Liver (tissue), 8 donors: ENCODE measurements at regions not wholly inside any gene's neighbourhood (a gene's known extent, or its start where the extent isn't known, plus 50 kb on each side); places are given as distances from the start of the nearest gene placed in this dataset.

ENCODE experiments used
- DNase-seq: peaks from one replicate; pipeline ENCODE4 v3.0.0-alpha.2; 2017; ENCODE audit warnings: low spot score
- H3K27ac ChIP-seq, 2 donors: one replicate each; pipeline ENCODE4 v1.7.0; 2013; ENCODE audit warnings: inconsistent platforms in 2 of 2, low read length in 2 of 2, control low read depth in 1 of 2, low read depth in 1 of 2, mild to moderate bottlenecking in 1 of 2
- H3K27me3 ChIP-seq, 4 donors: one replicate each; pipeline versions ENCODE4 v1.6.1 to v1.7.0; 2013; ENCODE audit warnings: low read length in 3 of 4, inconsistent platforms in 1 of 4, mild to moderate bottlenecking in 1 of 4, moderate library complexity in 1 of 4; ENCODE audit not compliant: control insufficient read depth in 4 of 4, insufficient read depth in 4 of 4
- H3K36me3 ChIP-seq, 4 donors: one replicate each; pipeline versions ENCODE4 v1.6.1 to v1.7.0; 2013; ENCODE audit warnings: low read length in 3 of 4, mild to moderate bottlenecking in 3 of 4, low read depth in 1 of 4, moderate library complexity in 1 of 4; ENCODE audit not compliant: control insufficient read depth in 4 of 4, insufficient read depth in 3 of 4
- H3K4me1 ChIP-seq, 4 donors: one replicate each; pipeline versions ENCODE4 v1.6.1 to v1.7.0; 2013; ENCODE audit warnings: low read length in 3 of 4, mild to moderate bottlenecking in 3 of 4, moderate library complexity in 1 of 4; ENCODE audit not compliant: control insufficient read depth in 4 of 4, insufficient read depth in 4 of 4
- H3K4me3 ChIP-seq, 3 donors: one replicate each; pipeline versions ENCODE4 v1.6.1 to v1.7.0; 2013; ENCODE audit warnings: low read length in 3 of 3, control low read depth in 1 of 3, low read depth in 1 of 3, mild to moderate bottlenecking in 1 of 3
- H3K9ac ChIP-seq, 2 donors: one replicate each; pipeline ENCODE4 v1.7.0; 2013; ENCODE audit warnings: low read length in 2 of 2, mild to moderate bottlenecking in 2 of 2, moderate library complexity in 2 of 2, control low read depth in 1 of 2, low read depth in 1 of 2
- H3K9me3 ChIP-seq, 4 donors: one replicate each; pipeline versions ENCODE4 v1.6.1 to v1.7.0; 2013; ENCODE audit warnings: low read length in 3 of 4; ENCODE audit not compliant: control insufficient read depth in 4 of 4
- EGR1 ChIP-seq, 2 donors: IDR thresholded peaks; 2 replicates each; pipeline ENCODE4 v1.6.1; 2016 to 2018; ENCODE audit warnings: antibody characterized with exemption in 2 of 2, low read depth in 2 of 2
- FOXA1 ChIP-seq: IDR thresholded peaks from 2 replicates; pipeline ENCODE4 v1.6.1; 2016; ENCODE audit warnings: antibody characterized with exemption
- FOXA2 ChIP-seq: IDR thresholded peaks from 2 replicates; pipeline ENCODE4 v1.6.1; 2016; ENCODE audit warnings: antibody characterized with exemption
- GABPA ChIP-seq, 2 donors: IDR thresholded peaks in 1 of 2; conservative IDR thresholded peaks in 1 of 2; 2 replicates each; pipeline ENCODE4 v1.6.1; 2016; ENCODE audit warnings: antibody characterized with exemption in 2 of 2, mild to moderate bottlenecking in 1 of 2, moderate library complexity in 1 of 2
- HNF4A ChIP-seq, 2 donors: conservative IDR thresholded peaks; 2 replicates each; pipeline ENCODE4 v1.6.1; 2016; ENCODE audit warnings: antibody characterized with exemption in 2 of 2, mild to moderate bottlenecking in 2 of 2
- HNF4G ChIP-seq: IDR thresholded peaks from 2 replicates; pipeline ENCODE4 v1.6.1; 2016; ENCODE audit warnings: antibody characterized with exemption
- JUND ChIP-seq, 2 donors: IDR thresholded peaks; 2 replicates each; pipeline ENCODE4 v1.6.1; 2016; ENCODE audit warnings: antibody characterized with exemption in 2 of 2
- NR2F2 ChIP-seq: IDR thresholded peaks from 2 replicates; pipeline ENCODE4 v1.6.1; 2016; ENCODE audit warnings: antibody characterized with exemption
- RAD21 ChIP-seq, 2 donors: IDR thresholded peaks; 2 replicates each; pipeline ENCODE4 v1.6.1; 2016; ENCODE audit warnings: antibody characterized with exemption in 2 of 2, mild to moderate bottlenecking in 2 of 2
- RXRA ChIP-seq, 2 donors: IDR thresholded peaks; 2 replicates each; pipeline ENCODE4 v1.6.1; 2017 to 2018; ENCODE audit warnings: antibody characterized with exemption in 2 of 2, mild to moderate bottlenecking in 1 of 2
- SP1 ChIP-seq: IDR thresholded peaks from 2 replicates; pipeline ENCODE4 v1.6.1; 2018; ENCODE audit warnings: antibody characterized with exemption, mild to moderate bottlenecking
- TAF1 ChIP-seq: conservative IDR thresholded peaks from 2 replicates; pipeline ENCODE4 v1.6.1; 2016; ENCODE audit warnings: antibody characterized with exemption, mild to moderate bottlenecking
- YY1 ChIP-seq: IDR thresholded peaks from 2 replicates; pipeline ENCODE4 v1.6.1; 2016; ENCODE audit warnings: antibody characterized with exemption, mild to moderate bottlenecking
- WGBS: extraction: QIAGEN DNeasy Blood & Tissue Kit; methylation state at CpG from one replicate; pipeline ENCODE4 v1.1.7; 2013; 5-methylcytosine and 5-hydroxymethylcytosine counted together
- TF ChIP-seq, protein P1 (sequence below): IDR thresholded peaks from 2 replicates; pipeline ENCODE4 v1.6.1; 2016; ENCODE audit warnings: antibody characterized with exemption
- TF ChIP-seq, protein P2 (sequence below): IDR thresholded peaks from 2 replicates; pipeline ENCODE4 v1.6.1; 2016; ENCODE audit warnings: antibody characterized with exemption, mild to moderate bottlenecking
- TF ChIP-seq, protein P3 (sequence below): IDR thresholded peaks from 2 replicates; pipeline ENCODE4 v1.6.1; 2016; ENCODE audit warnings: antibody characterized with exemption
- TF ChIP-seq, protein P4 (sequence below): IDR thresholded peaks from 2 replicates; pipeline ENCODE4 v1.6.1; 2016; ENCODE audit warnings: antibody characterized with exemption
- TF ChIP-seq, protein P5 (sequence below): fragments of 150-350 bp; IDR thresholded peaks from 2 replicates; pipeline ENCODE4 v1.5.1; 2017; ENCODE audit warnings: improper control_type of control experiment, low read depth, low read length; ENCODE audit not compliant: missing input control
- donor health status: healthy.
- donor health status: healthy.
- donor health status: healthy.
- donor health status: healthy.
- donor health status: healthy.

DNA sequence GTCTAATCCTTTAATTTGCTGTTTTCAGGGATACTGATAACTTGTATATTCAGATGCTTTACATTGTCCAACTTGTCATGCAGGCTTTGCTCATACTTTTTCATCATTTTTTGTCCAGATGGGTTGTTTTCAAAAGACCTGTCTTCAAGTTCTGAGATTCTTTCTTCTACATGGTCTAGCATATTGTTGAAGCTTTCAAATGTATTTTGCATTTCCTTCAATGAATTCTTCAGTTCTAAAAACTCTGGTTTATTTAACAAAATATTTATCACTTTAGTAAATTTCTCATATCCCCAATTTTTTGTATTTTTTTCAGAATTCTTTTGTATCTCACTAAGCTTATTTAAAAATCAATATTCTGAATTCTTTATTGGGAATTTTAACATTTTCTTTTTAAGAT, 388.3 kb upstream of the IL12A start:
- Histone ChIP-seq H3K9ac (no peak overlapping the region), H3K27ac (no peak overlapping the region), H3K36me3 (no peaks in the 10 kb centered on the region), H3K4me3 (no peak overlapping the region), H3K4me1 (no peaks in the 10 kb centered on the region), H3K9me3 (peaks cover 0 to 10% (median 3%) of the 10 kb centered on the region in 4 donors), H3K27me3 (no peaks in the 10 kb centered on the region)
- TF ChIP-seq, protein P1, sequence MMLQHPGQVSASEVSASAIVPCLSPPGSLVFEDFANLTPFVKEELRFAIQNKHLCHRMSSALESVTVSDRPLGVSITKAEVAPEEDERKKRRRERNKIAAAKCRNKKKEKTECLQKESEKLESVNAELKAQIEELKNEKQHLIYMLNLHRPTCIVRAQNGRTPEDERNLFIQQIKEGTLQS: no peak
- no peak for TF ChIP-seq HNF4A (conservative IDR thresholded peaks at IDR 0.05)
- DNase-seq: no peak

DNA sequence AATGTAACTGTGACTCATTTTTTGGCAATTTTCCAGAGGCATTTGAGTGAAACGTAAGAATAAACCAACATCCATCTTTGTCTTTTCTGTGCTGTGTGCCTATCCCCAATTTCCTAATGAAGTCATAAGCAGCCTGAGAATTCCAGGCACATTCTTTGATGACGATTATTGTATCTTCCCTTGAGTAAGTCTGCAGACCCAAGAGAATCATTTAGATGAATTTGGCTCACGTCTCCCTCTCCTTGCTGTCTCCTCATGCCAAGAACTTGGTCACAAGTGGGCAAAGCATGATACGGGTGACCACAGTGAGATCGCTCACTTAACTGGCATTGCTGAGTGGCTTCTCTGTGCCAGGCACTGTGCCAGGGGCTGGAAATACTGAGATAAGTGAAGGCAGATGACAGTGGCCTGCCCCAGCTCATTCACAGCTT, 384.5 kb upstream of the IL12A start:
- DNase-seq: no peak
- Histone ChIP-seq H3K36me3 (no peaks in the 10 kb centered on the region), H3K9me3 (peaks cover 0 to 10% (median 3%) of the 10 kb centered on the region in 4 donors), H3K27ac (no peak overlapping the region), H3K4me1 (no peaks in the 10 kb centered on the region), H3K4me3 (no peak overlapping the region), H3K27me3 (no peaks in the 10 kb centered on the region), H3K9ac (no peak overlapping the region)
- TF ChIP-seq HNF4G (no peak), YY1 (no peak), GABPA (IDR thresholded peaks at IDR 0.05 in 1 of 2, conservative IDR thresholded peaks at IDR 0.05 in 1 of 2) (no peak), SP1 (no peak)
- TF ChIP-seq, protein P2, sequence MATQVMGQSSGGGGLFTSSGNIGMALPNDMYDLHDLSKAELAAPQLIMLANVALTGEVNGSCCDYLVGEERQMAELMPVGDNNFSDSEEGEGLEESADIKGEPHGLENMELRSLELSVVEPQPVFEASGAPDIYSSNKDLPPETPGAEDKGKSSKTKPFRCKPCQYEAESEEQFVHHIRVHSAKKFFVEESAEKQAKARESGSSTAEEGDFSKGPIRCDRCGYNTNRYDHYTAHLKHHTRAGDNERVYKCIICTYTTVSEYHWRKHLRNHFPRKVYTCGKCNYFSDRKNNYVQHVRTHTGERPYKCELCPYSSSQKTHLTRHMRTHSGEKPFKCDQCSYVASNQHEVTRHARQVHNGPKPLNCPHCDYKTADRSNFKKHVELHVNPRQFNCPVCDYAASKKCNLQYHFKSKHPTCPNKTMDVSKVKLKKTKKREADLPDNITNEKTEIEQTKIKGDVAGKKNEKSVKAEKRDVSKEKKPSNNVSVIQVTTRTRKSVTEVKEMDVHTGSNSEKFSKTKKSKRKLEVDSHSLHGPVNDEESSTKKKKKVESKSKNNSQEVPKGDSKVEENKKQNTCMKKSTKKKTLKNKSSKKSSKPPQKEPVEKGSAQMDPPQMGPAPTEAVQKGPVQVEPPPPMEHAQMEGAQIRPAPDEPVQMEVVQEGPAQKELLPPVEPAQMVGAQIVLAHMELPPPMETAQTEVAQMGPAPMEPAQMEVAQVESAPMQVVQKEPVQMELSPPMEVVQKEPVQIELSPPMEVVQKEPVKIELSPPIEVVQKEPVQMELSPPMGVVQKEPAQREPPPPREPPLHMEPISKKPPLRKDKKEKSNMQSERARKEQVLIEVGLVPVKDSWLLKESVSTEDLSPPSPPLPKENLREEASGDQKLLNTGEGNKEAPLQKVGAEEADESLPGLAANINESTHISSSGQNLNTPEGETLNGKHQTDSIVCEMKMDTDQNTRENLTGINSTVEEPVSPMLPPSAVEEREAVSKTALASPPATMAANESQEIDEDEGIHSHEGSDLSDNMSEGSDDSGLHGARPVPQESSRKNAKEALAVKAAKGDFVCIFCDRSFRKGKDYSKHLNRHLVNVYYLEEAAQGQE: no peak
- WGBS: 78% methylated on average over 5 of the region's 5 CpGs

DNA sequence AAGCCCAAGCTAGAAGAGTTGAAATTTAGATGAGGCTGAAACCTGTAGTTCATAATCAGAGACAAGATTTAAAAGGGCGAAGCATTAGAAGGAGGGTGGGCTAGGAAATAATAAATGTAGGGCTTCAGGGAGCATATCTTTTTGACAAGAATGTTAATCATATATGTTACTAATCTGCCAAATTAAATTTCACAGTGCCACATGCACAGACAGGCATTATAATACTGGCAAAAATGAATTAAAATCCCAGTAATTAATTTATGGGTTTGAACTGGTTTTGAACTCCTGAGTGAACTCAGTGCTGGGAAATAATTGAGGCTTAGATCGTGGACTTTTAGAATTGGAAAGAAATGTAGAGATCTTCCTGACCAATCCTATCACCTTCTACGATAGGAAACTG, 383.5 kb upstream of the IL12A start:
- DNase-seq: no peak
- TF ChIP-seq, protein P3, sequence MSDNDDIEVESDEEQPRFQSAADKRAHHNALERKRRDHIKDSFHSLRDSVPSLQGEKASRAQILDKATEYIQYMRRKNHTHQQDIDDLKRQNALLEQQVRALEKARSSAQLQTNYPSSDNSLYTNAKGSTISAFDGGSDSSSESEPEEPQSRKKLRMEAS: no peak
- TF ChIP-seq, protein P4, sequence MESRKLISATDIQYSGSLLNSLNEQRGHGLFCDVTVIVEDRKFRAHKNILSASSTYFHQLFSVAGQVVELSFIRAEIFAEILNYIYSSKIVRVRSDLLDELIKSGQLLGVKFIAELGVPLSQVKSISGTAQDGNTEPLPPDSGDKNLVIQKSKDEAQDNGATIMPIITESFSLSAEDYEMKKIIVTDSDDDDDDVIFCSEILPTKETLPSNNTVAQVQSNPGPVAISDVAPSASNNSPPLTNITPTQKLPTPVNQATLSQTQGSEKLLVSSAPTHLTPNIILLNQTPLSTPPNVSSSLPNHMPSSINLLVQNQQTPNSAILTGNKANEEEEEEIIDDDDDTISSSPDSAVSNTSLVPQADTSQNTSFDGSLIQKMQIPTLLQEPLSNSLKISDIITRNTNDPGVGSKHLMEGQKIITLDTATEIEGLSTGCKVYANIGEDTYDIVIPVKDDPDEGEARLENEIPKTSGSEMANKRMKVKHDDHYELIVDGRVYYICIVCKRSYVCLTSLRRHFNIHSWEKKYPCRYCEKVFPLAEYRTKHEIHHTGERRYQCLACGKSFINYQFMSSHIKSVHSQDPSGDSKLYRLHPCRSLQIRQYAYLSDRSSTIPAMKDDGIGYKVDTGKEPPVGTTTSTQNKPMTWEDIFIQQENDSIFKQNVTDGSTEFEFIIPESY: no peak
- TF ChIP-seq RAD21 (IDR thresholded peaks at IDR 0.05): no peak
- no peak for TF ChIP-seq JUND (IDR thresholded peaks at IDR 0.05)
- TF ChIP-seq, protein P5, sequence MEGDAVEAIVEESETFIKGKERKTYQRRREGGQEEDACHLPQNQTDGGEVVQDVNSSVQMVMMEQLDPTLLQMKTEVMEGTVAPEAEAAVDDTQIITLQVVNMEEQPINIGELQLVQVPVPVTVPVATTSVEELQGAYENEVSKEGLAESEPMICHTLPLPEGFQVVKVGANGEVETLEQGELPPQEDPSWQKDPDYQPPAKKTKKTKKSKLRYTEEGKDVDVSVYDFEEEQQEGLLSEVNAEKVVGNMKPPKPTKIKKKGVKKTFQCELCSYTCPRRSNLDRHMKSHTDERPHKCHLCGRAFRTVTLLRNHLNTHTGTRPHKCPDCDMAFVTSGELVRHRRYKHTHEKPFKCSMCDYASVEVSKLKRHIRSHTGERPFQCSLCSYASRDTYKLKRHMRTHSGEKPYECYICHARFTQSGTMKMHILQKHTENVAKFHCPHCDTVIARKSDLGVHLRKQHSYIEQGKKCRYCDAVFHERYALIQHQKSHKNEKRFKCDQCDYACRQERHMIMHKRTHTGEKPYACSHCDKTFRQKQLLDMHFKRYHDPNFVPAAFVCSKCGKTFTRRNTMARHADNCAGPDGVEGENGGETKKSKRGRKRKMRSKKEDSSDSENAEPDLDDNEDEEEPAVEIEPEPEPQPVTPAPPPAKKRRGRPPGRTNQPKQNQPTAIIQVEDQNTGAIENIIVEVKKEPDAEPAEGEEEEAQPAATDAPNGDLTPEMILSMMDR: no peak
- no peak for TF ChIP-seq EGR1 (IDR thresholded peaks at IDR 0.05; ENCODE audit: low read depth in 2 of 2)
- TF ChIP-seq RXRA (IDR thresholded peaks at IDR 0.05): no peak
- no peak for TF ChIP-seq GABPA (IDR thresholded peaks at IDR 0.05 in 1 of 2, conservative IDR thresholded peaks at IDR 0.05 in 1 of 2)
- no peak for TF ChIP-seq YY1
- TF ChIP-seq HNF4G: no peak
- no peak for TF ChIP-seq NR2F2
- TF ChIP-seq FOXA2: no peak
- TF ChIP-seq, protein P2: no peak
- no peak for TF ChIP-seq FOXA1
- TF ChIP-seq HNF4A (conservative IDR thresholded peaks at IDR 0.05): no peak
- TF ChIP-seq TAF1: no peak

More for the DNA sequence above, 383.5 kb upstream of the IL12A start:
- peaks cover 0 to 3% (median 2%) of the 10 kb centered on the region in 4 donors for H3K9me3 ChIP-seq
- no peaks in the 10 kb centered on the region for H3K36me3 ChIP-seq
- H3K27ac ChIP-seq: no peak overlapping the region
- no peak overlapping the region for H3K4me3 ChIP-seq
- H3K9ac ChIP-seq: no peak overlapping the region
- peaks cover 0 to under 1% (median 0%) of the 10 kb centered on the region in 4 donors for H3K4me1 ChIP-seq
- WGBS: 86% methylated on average over 3 of the region's 3 CpGs
- no peaks in the 10 kb centered on the region for H3K27me3 ChIP-seq
